NCI-H2227 treated with DMSO at 0.1 percent for 48 hours (cell line): ENCODE measurements at regions not wholly inside any gene's neighbourhood (a gene's known extent, or its start where the extent isn't known, plus 50 kb on each side); places are given as distances from the start of the nearest gene placed in this dataset.
A peak's percentile ranks its signal among the peaks of the same experiment; 100 is the strongest.
"Not testable (repeated sequence)": the region's sequence is repeated elsewhere in the genome, so short reads cannot be mapped to it uniquely, and the experiment has no call there.

ENCODE experiments used
- DNase-seq: peaks from one replicate; lab custom pipeline; 2025; lab: John Stamatoyannopoulos, UW

DNA sequence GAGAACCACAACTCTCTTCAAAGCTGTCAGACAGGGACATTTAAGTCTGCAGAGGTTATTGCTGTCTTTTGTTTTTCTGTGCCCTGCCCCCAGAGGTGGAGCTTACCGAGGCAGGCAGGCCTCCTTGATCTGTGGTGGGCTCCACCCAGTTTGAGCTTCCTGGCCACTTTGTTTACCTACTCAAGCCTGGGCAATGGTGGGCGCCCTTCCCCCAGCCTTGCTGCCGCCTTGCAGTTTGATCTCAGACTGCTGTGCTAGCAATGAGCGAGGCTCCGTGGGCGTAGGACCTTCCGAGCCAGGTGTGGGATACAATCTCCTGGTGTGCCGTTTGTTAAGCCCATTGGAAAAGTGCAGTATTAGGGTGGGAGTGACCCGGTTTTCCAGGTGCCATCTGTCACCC is 822.1 kb downstream of the KCNMA1 start:
- DNase-seq: not testable (repeated sequence)

DNA sequence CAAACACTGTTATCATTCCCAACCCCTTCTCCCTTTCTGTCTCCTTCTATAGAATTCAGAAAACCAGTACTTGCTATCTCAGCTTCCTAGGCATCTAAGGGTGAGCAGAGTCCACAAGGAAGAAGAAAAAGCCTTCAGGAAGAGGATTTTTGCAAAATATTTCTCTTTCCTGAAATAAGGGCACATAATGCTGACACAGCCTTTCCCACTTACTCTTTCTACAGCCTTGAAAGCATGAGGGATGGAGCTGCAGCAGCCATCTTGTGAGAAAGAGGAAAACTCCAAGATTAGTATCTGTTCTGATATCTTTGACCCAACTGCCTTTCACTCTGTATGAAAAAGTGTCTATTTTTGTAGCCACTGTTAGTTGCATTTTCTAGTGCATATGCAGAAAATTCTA is 826.2 kb downstream of the KCNMA1 start:
- no peak for DNase-seq

DNA sequence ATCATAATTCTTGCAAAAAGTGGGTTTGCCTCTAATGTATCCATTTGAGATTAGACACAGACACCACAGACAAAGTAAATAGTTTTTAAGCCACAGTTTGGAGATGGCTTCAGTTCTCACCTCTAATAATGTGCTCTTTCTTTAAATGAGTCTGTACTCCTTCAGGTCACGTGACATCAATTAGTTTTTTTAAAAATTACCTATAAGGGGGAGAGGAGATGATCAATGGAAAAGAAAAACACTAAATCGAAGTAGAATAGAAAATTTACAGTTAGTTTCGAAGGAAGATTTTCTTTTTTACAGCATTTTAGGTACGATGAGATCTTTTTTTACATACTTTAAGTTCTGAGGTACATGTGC is 849.2 kb downstream of the KCNMA1 start:
- DNase-seq: no peak

GRCh38 chr10:76787746-76788451 is 849.7 kb downstream of the KCNMA1 start:
- no peak for DNase-seq

- DNase-seq: no peak
Measured at GRCh38 chr10:76786504-76787072, 851.0 kb downstream of the KCNMA1 start.

- DNase-seq: no peak
Measured at GRCh38 chr10:76784076-76784475, 853.5 kb downstream of the KCNMA1 start.

DNA sequence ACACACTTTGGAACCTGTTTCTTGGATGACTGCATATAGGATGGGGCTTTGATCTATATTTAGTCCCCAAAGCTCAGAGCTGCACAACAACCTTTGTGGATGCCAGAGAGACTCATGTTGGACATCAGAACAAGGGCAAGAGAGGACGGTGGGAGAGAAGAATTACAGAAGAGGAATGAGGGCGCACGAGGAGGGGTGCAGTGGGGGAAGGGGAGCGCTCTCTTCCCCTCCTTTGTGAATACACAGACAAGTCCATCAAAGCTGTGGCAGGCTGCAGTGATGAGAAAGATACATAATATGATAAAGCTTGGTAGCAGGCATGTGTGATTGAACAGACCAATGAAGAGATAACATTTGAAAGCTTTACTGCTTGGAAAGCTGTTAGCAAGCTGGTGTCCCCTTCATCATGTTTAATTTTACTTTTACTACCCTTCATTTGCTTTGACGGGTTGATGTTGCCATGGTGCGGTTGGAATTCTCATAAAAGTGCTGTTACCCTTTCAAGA is 857.8 kb downstream of the KCNMA1 start:
- DNase-seq: no peak

DNA sequence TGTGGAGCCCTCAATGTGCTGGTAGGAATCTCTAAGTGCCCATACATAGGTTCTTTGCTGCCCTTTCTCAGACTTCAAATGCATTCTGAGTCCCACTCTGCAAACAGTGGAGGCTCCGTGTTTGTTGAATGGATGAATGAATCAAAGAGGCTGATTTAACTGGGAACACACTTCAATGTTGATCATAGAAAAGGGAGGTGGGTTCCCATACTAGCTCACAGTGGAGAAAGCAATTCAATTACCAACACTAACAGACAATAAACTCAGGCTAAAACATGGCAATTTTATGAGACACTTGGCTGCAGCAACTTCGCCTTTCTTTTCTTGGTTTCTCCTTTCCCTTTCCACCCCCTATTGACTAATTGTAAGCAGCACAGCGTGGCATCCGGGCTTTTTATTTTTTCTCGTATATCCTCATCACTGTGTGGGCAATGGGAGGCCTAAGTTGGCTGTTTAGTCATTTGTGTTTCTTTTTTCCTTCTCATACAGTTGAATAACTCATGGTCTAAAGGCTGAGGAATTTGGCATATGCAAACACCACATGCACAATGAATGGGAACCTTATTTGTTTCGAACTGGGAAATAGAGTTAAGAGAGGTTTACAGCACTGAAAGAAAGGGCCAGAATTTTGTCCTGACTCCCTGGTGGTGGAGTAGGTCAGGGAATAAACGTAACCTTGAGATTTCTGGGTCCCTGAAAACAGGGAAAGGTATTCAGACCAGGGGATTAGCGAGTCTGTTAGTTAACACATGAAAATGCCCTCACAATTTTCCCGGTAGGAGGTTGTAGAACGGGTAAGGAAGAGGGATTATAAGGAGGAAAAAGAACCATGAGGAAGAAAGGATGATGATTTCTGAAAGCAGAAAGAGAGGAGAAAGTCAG is 858.5 kb downstream of the KCNMA1 start:
- peak; percentile 2 for DNase-seq

- no peak for DNase-seq
Measured at GRCh38 chr10:76774987-76775603, 862.5 kb downstream of the KCNMA1 start.

DNA sequence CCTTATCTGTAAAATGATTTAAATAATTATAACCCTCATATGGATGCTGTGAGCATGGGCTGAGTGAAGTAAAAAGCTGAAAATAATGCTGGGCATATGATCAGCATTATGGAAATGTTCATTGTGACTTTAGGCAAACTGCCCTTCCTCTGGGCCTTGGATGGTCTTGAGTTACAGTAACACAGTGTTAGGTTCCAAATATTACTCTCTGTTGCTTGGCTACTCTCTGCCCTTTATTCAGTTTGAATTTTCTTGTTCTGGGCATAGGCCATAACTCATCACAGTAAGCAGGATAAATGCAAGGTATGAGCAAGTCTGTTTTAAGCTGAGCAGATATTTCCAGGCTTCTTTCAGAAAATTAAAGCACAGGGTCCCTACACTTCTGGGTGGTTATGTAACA is 868.0 kb downstream of the KCNMA1 start:
- DNase-seq: no peak

- no peak for DNase-seq
Measured at GRCh38 chr10:76769161-76769560, 868.4 kb downstream of the KCNMA1 start.

GRCh38 chr10:76766682-76767081 is 870.9 kb downstream of the KCNMA1 start:
- DNase-seq: no peak

GRCh38 chr10:76764921-76765320 is 872.7 kb downstream of the KCNMA1 start:
- not testable (repeated sequence) for DNase-seq

DNA sequence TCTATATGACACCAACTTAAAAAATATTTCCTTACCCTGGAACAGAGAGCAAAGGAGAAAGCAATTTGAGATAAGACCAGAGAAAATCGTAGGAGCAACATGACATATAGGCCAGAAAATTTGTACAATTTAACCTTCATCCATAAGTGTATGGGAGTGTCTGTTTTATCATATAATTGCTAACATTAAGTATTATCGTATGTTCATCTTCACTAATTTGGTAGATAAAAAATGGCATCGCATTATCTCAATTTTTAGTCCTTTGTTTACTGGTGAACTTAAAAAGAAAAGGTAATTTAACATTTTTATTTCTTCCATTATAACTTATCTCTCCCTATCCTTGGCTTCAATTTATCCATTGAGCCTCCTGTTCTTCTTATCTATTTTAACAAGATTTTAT is 873.4 kb downstream of the KCNMA1 start:
- DNase-seq: no peak

GRCh38 chr10:76763376-76763775 is 874.2 kb downstream of the KCNMA1 start:
- no peak for DNase-seq

DNA sequence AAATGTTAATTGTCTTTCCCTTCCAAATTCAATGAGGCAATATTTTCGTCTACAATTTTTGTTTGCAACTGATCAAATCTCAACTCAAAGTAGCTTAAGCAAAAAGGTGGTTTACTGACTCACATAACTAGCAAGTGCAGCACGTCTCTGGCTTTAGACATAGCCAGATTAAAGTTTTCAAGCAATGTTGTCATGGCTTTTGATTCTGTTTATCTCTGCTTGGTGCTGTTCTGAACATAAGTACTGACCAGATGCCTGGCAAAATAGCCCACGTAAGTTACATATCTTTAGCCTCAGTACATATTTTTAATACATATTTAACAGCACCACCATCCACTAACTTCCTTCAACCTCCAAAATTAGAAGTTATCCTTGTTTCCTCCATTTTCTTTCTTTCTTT is 877.9 kb downstream of the KCNMA1 start:
- no peak for DNase-seq

DNA sequence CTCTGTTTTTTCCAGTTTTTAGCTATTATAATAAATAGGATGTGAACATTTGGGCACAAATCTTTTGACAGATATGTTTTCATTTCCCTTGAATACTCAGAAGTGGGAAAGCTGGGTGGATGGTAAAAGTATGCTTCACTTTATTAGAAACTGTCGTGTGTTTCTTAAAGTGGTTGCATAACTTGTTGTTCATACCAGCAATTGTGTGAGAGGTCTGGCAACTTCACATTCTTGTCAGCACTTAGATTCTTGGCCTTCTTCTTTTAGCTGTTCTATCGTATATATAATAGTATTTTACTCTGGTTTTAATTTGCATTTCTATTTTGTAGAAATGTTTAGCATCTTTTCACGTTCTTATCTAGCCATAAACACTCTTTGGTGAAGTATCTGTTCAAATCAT is 894.4 kb downstream of the KCNMA1 start:
- no peak for DNase-seq

GRCh38 chr10:76740514-76740913 is 897.1 kb downstream of the KCNMA1 start:
- DNase-seq: no peak

DNA sequence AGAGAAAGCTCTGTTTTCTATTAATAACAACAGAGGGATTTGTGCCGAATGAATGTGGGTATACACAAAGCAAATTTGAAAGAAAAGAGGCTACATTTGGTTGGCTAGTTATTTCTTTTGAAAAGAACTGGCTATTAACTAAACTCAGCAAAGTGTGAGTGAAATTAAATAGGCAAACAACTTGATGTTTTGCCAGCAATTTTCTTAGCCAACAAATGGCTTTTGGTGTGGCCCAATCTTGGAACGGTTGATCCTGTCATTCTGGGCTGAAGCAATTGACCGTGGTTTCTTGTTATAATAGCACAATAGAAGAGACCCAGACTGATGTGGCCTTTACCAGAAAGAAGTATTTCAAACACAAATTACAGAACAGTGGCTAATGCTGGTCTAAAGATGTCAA is 898.6 kb downstream of the KCNMA1 start:
- DNase-seq: no peak

- no peak for DNase-seq
Measured at GRCh38 chr10:76736815-76737618, 900.6 kb downstream of the KCNMA1 start.

DNA sequence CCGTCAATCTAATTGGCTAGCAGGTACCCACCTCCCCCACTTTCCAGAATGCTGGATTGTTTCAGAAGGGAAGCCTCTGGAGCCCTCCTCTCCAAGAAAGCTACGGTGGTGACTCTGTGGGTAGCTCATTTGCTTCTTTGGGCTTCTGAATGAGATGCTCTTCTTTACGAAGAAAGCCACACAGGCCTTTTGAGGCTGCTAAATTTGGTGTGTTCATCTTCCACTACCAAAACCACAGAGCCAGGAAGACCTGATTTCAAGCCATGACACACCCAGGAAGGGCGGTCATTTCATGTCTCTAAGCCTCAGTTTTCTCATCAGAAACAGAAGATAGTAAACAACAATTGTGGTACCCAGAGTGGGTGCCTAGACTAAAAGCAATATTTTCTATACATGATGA is 901.2 kb downstream of the KCNMA1 start:
- no peak for DNase-seq

DNA sequence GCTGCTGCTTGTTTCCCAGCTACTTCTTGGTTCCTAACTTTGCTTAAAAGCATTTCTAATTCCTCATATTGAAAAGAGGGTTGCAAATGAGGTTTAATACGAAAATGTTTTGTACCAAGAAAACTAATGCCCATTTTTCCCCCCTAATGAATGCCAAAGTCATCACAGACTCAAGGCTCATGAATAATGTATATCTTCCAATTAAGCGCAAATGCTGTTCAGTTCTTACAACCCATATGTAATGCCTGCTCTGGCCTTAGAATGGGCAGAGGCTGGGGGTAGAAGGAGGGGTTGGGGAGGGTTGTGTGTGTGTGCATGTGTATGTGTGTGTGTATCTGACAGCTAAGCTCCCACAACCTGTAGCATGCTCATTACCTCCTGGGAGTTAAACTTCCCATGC is 901.7 kb downstream of the KCNMA1 start:
- no peak for DNase-seq
